ENCODE measurements at regions not wholly inside any gene's neighbourhood (a gene's known extent, or its start where the extent isn't known, plus 50 kb on each side); places are given as distances from the start of the nearest gene placed in this dataset.
"Not testable (repeated sequence)": the region's sequence is repeated elsewhere in the genome, so short reads cannot be mapped to it uniquely, and the experiment has no call there.

DNA sequence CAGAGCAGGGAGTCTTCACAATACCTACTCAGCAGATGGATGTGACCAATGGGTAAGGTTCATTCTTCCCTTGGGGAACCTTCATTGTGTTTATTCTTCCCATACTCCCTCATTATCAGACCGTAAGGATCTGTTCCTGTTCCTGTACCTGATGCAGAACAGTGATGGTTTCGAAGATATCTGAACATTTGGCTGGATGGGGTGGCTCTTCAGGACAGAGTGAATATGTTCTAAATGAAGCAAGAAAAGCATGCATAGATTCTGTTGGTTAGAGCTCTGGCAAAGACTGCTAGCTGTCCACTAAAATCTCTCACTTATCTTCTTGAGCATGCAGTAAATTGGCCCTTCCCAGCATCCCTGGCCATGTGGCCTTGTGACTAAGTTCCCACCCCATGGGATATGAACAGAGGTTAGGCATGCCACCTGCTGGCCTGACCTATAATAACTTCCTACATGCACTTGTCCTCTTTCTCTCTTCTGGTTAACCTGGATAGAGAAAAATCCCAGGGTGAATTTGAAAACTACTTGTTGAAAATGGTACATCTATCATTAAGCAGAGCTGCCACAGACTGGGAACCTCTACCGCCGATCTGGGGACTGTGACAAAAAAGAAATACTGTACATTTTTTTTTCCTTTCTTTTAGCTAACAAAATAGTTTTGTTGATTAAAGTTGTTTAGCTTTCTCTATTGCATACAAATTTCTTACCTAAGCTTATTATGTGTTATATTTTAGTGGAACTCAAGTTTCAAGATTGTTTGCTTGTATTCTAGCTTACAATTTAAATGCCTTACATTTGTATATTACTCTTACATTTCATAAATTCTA is 60.0 kb upstream of the BANK1 start:
- in situ Hi-C loops (cut with MboI; ENCODE audit: low pct_unique_long_range_greater_than_20kb, low sequenced_read_pairs) = no loop called here
- DNase-seq = peak; percentile 74

DNA sequence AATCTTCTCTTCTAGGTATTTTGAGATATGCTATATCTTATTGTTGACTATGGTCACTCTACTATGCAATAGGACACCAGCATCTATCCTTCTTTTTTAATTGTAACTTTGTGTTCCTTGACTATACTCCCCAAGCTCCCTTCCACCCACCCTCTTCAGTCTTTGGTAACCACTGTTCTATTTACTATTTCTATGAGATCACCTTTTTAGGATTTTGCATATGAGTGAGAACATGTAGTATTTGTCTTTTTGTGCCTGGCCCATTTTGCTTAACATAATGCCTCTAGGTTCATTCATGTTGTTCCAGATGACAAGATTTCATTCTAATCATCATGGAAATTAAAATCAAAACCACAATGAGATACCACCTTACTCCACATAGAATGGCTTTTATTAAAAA is 63.3 kb upstream of the BANK1 start:
- no peak for DNase-seq
- in situ Hi-C loops (cut with MboI; ENCODE audit: low pct_unique_long_range_greater_than_20kb, low sequenced_read_pairs) = no loop called here

DNA sequence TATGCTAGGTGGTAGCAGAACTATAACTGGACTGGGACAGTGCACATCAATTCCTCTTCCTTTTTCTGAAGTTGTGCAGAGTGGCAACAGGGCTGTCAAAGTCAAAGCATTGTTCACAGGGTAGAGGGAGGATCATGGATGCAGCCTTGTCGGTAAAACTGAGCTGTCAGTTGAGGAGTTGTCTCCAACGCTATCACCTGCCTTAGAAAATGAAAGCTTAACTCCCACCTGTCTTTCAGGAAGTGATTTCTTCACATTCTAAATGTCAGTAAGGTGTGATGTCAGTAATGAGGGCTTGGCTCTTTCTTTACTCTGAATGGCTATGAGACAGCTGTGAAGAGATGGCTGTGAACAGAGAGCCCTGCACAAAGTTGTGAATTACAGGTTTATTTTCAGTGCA is 66.4 kb upstream of the BANK1 start:
- in situ Hi-C loops (cut with MboI; ENCODE audit: low pct_unique_long_range_greater_than_20kb, low sequenced_read_pairs) = no loop called here
- DNase-seq = no peak

DNA sequence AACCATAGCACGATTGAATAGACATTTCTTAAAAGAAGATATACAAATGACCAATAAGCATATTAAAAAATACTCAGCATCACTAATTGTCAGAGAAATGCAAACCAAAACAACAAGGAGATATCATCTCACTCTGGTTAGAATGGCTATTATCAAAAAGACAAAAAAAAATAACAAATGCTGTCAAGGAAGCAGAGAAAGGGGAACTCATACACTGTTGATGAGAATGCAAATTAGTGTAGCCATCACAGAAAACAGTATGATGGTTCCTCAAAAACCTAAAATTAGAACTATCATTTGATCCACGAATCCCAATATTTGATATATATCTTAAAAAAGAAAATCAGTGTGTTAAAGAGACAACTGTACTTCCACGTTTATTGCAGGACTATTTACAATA is 71.7 kb upstream of the BANK1 start:
- in situ Hi-C loops (cut with MboI; ENCODE audit: low pct_unique_long_range_greater_than_20kb, low sequenced_read_pairs) = no loop called here
- DNase-seq = no peak

DNA sequence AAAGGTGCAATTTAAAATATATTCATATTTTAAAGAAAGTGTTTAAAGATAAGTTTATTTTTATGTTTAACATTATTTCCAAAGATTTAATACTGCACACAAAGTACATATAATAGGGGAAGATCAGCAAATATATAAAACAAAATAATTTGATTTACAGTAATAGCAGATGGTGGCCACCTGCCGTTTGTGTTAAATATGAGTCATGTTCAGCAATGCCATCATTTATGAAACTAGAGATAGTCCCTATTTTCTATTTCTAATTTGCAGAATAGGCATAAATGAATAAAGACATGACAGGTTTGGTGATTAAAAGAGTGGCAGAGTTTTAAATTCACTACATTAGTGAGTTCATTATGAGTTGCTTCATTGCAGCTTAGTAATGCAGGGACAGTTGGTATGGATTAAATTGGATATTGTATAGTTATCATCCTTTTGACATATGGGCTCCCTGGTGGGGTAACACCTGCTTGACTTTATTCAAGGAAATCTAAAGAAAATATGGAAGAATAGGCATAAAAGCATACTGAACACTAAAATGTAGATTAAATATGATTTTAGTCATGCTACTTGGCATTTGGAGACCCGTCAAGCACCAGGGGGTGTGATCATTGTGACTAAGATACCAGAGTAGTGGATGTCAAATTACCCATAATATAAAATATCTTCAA is 78.8 kb upstream of the BANK1 start:
- no peak for DNase-seq
- in situ Hi-C loops (cut with MboI; ENCODE audit: low pct_unique_long_range_greater_than_20kb, low sequenced_read_pairs) = no loop called here

DNA sequence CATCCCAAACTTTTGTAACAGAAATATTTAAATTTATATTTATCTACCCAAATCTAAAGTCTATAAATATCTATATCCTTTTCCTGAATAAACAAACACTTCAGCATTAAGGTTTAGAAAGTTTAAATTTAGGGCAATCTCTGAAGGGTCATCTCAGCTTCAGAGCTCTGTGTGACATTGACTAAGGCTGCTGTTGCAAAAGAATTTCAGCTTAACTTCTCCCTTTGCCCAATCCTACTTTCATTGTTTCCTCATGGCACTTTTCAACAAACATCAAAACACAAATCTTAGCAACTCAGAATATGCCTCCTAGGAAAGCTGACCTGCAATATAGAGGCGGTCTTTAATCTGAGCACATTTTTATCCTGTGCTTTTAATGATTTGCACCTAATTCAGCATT is 79.7 kb upstream of the BANK1 start:
- in situ Hi-C loops (cut with MboI; ENCODE audit: low pct_unique_long_range_greater_than_20kb, low sequenced_read_pairs) = no loop called here
- DNase-seq = no peak

DNA sequence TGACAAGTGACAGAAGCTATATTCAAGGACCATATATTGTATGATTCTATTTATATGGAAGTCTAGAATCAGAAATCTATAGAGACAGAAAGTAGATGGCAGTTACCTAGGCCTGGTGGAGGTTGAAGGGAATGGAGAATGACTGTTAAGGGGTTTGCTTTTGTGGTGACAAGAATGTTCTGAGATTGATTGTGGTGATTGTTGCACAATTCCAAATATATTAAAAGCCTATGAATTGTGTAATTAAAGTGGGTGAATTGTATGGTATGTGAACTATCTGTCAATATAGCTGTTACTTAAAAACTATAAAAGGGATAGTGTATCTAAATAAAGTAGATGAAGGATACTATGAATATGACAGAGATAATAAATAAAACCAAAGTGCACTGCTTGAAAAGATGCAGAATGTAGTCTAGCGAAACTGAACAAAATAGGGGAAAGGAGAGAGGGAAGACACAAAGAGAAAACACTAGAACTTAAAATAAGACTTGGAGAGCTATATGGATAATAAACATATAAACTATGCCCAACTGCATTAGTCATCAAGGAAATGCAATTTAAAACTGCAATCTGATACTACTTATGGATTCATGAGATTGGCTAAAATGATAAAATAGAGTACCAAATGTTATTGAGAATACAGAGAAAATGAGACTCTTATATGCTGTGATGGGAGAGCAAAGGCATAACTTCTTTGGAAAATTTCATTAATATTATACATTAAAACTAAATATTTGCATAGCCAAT is 82.1 kb upstream of the BANK1 start:
- DNase-seq = no peak
- in situ Hi-C loops (cut with MboI; ENCODE audit: low pct_unique_long_range_greater_than_20kb, low sequenced_read_pairs) = no loop called here

DNA sequence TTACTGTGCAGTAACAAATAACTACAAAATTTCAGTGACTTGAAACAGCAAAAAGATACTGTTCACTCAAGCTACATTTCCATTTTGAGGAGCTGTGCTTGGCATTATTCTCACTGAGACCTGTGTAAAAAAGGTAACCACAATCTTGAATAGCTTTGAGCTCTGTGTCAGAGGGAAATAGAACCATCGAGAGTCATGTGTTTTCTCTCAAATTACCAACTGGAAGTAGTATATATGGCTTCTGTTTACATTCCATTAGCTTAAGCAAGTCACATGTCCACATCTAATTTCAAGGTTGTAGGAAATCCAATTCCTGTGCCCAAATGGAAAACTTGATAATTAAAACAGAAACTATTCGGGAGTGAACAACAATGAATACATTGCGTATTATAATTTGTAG is 82.9 kb upstream of the BANK1 start:
- no peak for DNase-seq
- in situ Hi-C loops (cut with MboI; ENCODE audit: low pct_unique_long_range_greater_than_20kb, low sequenced_read_pairs) = no loop called here

DNA sequence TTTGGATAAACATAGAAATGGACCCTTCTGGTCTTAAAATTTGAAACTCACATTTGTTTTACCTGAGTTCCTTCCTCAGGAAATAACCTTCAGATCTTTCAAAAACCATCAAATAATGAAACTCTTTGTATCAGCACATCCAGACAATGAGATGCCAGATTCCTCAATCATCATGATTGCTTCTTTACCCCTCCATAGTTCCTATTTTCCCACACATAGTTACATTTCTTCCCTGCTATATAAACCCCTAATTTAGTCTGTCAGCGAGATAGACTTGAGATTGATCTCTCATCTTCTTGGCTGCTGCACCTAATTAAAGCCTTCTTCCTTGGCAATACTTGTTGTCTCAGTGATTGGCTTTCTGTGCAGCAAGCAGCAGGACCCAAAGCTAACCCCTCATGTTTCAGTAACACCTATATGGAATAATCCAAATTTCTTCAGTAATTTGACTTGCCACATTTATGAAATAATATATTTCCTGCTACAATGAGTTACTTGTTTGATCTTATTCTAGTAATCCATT is 83.9 kb upstream of the BANK1 start:
- in situ Hi-C loops (cut with MboI; ENCODE audit: low pct_unique_long_range_greater_than_20kb, low sequenced_read_pairs) = no loop called here
- DNase-seq = no peak

DNA sequence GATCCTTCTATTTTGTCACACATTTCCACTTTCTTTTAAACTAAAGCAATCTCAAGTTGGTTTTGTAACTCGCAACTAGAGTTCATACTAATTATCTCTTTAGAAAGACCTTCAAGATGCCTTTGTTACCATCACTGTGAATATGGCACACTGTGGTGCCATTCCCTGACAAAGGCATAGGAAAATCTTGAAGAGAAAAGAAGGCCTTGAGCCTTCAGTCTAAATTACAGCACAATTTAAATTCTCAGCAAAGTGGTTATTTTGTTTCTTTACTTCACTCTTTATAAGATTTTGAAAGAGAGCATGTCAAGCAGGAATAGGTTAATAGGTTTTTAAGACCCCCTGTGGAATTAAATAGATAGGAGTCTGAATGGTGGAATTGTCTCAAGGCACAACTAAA is 89.0 kb upstream of the BANK1 start:
- no peak for DNase-seq

DNA sequence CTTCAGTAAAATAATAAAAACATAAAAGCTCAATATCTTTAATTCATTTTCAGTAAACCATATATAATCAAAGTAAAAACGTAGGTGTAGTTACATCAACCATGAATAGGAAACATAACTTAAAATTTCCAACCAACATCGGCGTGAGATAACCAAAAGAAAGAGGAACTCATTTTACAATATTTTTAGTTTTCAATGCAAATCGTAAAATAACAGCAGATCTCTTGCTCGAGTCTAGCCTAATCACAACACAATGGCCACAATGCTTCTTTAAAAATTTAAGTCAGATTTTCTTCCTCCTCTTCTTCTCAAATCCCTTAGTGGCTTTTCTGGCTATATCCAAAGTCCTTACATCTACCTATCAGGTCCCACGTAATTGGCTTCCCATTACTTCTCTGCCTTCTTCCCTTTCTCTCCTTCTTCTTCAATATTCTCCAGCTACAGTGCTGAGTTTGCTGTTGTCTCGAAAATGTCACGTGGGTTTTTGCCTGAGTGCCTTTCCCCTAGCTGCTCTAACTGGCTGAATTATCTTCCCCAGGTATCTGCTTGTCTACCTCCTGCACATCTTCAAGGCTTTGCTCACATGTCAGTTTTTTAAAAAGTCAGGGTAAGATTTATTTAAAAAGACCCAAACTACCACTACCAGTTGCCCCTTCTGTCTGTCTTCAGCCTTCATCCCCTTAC is 90.9 kb upstream of the BANK1 start:
- no peak for DNase-seq
- in situ Hi-C loops (cut with MboI; ENCODE audit: low pct_unique_long_range_greater_than_20kb, low sequenced_read_pairs) = no loop called here

More for the DNA sequence above, 89.0 kb upstream of the BANK1 start:
- in situ Hi-C loops (cut with MboI; ENCODE audit: low pct_unique_long_range_greater_than_20kb, low sequenced_read_pairs) = no loop called here

DNA sequence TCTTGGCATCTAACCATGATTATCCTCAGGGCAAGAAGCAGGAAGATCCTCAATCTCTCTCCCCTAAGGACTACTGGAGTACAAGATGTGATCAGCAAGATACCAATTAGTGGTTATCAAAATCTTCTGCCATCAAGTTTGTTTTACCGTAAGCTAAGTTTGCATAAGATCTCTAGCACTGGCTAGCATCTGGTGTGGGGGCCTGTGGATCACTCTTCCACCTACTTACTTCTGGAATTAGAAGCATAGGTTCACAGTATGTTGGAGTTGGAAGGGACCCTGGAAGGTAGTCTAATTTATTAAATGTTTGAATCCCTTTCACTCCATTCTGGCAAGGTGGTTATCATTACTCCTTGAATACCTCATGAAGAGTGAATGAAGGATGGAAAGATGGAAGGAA is 93.3 kb upstream of the BANK1 start:
- DNase-seq = no peak
- in situ Hi-C loops (cut with MboI; ENCODE audit: low pct_unique_long_range_greater_than_20kb, low sequenced_read_pairs) = no loop called here

DNA sequence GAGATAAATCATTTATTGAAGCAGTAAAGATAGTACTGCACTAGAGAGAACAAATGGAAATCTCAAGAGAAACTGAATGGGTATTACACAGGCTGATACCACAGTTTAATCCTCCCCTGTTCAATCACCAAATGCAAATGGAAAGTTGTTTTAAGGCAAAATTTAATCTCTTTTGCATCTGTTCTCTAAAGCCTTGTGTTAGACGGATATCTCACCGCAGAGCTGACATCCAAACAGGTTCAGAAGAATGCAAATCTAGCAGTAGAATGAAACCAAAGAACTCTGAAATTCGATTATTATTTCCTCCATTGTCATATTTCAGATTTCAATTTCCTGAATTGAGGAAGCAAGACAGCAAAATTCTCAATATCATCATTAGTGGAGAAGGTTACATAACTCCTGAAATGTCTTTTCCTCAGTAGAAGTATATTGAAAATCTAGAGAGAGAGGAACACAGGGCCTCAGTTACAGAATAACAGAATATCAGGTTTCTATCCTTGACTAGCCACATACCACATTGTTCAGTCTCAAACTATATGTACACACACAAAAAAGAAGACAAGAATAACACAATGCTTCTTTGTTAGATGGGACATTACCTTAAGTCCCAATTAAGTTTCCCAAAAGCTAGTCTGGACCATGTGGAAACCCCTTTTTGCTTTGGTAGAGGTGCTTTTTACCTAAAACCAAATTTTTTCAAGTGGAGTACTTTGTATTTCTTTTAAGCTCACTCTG is 94.1 kb upstream of the BANK1 start:
- in situ Hi-C loops (cut with MboI; ENCODE audit: low pct_unique_long_range_greater_than_20kb, low sequenced_read_pairs) = no loop called here

DNA sequence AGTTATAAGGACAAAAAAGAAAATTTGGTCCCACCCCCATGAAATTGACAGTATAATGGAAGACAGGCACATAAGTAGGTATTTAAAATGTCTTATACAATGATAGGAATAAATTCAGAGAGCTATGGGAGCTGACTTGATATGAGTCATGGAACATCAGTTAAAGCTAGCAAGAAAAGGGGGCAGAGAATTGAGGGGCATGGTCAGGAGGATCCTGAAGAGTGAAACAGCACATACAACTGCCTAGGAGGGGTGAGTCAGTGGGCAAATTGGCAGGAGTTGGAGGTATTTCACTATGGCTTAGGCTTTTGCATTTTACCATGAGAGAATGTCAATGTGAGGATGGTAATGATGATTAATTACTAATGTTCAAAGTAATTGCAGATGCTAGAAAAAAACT is 95.4 kb upstream of the BANK1 start:
- in situ Hi-C loops (cut with MboI; ENCODE audit: low pct_unique_long_range_greater_than_20kb, low sequenced_read_pairs) = no loop called here
- DNase-seq = no peak

More for the DNA sequence above, 94.1 kb upstream of the BANK1 start:
- DNase-seq = no peak

DNA sequence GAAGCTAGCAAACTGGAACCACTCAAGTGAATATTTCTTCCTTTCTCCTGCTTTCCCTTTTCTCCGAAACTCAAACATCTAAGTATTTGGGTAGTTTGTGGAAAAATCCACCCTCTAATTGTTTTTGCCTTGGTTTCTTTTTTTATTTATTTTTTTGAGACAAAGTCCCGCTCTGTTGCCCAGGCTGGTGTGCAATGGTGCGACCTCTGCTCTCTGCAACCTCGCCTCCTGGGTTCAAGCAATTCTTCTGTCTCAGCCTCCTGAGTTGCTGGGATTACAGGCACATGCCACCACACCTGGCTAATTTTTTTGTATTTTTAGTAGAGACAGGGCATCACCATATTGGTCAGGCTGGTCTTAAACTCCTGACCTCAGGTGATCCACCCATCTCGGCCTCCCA is 96.1 kb upstream of the BANK1 start:
- DNase-seq; in situ Hi-C loops (cut with MboI; ENCODE audit: low pct_unique_long_range_greater_than_20kb, low sequenced_read_pairs): not testable (repeated sequence)

DNA sequence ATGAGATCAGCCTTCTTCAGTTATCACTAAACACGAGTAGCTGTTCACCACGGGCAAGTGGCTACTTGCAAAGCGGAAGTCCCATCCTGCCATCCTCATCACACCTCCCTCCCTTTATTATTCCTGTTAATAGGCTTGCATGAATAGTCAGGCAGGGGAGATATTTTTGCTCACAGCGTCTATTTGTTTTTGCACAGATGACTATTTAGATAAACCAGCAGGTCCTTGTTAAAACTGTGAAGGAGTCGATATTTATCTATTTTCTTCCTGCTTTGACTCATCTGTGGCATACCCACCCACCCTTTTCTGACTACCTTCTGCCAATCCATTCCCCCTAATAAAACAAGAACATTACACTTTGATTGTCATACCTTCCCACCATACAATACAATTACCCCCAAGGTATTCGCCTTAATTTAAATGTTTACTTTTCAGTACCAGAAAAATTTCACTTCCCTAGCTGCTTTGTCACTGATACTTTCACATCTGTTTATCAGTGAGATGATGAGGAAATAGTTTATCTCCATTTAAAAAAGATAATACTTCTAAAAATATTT is 96.6 kb upstream of the BANK1 start:
- no peak for DNase-seq
- in situ Hi-C loops (cut with MboI; ENCODE audit: low pct_unique_long_range_greater_than_20kb, low sequenced_read_pairs) = no loop called here

DNA sequence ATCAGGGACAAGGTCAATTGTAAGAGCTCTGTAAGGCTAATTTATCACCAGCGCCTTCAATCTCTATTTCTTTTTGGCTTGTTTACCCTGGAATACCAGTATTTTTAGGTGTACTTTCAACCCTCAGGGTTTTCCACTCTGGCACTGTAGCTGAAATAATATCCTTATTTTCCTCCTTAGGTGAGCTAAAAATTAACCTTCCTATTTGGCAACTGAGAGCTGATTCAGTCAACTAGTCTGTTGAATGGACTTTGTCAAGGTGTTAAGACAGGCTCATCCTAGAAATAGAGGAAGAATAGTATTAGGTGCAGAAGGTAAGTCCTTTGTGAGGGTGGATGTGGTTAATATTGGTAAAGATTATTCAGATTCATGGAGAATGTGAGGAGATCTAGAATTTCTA is 101.3 kb upstream of the BANK1 start:
- no peak for DNase-seq
- in situ Hi-C loops (cut with MboI; ENCODE audit: low pct_unique_long_range_greater_than_20kb, low sequenced_read_pairs) = no loop called here

DNA sequence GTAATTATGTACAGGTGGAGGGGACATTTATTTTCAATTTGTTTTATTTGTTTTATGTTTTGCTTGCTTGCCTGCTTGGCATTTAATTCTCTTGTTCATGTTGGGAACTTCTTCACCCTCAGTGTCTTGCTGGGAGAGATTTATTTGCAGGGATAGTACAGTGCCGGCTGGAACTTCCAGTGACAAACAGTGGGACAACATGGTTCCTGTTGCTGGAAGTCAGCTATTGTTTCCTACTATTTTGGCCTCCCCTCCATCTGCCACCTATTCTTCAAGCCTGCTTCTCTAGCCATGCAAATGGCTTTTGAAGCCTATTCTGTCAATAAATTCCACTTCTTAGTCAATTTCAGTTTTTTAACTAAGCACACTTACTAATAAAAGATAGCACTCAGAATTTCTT is 105.4 kb upstream of the BANK1 start:
- no peak for DNase-seq
- in situ Hi-C loops (cut with MboI; ENCODE audit: low pct_unique_long_range_greater_than_20kb, low sequenced_read_pairs) = no loop called here

DNA sequence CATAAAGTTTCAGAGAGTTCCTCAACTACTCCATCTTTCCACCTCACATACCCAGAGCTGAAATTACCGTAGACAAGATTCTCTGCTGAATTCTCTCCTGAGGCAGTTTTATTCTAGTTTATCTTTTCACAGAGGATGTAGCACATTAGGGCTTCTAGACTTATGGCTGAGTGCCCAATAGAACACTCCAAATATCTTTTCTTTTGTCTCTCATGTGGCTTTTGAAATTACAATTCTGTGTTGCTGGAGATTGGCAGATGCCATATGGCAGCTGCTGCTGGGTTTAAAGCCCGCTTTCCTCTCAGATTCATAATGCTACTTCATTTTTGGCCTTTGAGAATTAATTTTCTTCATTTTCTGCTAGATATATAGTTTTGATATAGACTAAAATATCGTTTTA is 107.6 kb upstream of the BANK1 start:
- DNase-seq = no peak
- in situ Hi-C loops (cut with MboI; ENCODE audit: low pct_unique_long_range_greater_than_20kb, low sequenced_read_pairs) = no loop called here

Data from KBM-7 (cell line).